ENCODE measurements at regions not wholly inside any gene's neighbourhood (a gene's known extent, or its start where the extent isn't known, plus 50 kb on each side); places are given as distances from the start of the nearest gene placed in this dataset.
"Not testable (repeated sequence)": the region's sequence is repeated elsewhere in the genome, so short reads cannot be mapped to it uniquely, and the experiment has no call there.

GRCh38 chr11:101216091-101216490, 86.5 kb upstream of the PGR start:
- H3K36me3 Mint-ChIP-seq (ENCODE audit: low read depth): peaks cover 14% of the 10 kb centered on the region
- H3K4me3 Mint-ChIP-seq; H3K4me1 ChIP-seq (ENCODE audit: insufficient read depth); H2AFZ ChIP-seq; H3K27me3 Mint-ChIP-seq (ENCODE audit: insufficient read depth, low read depth, poor library complexity); H3K79me2 ChIP-seq (replicated peaks; ENCODE audit: insufficient read depth); ATAC-seq; DNase-seq (ENCODE audit: low spot score); H3K4me1 Mint-ChIP-seq; H3K27me3 ChIP-seq (ENCODE audit: insufficient read depth); H3K36me3 ChIP-seq (ENCODE audit: insufficient read depth); H3K9me2 ChIP-seq (ENCODE audit: insufficient read depth); H3K4me3 ChIP-seq; H3K27ac Mint-ChIP-seq; H3K27ac ChIP-seq (ENCODE audit: low read depth); H3F3A ChIP-seq (replicated peaks; ENCODE audit: low read depth); H4K20me1 ChIP-seq (replicated peaks; ENCODE audit: insufficient read depth); H3K4me2 ChIP-seq: not testable (repeated sequence)
- peaks cover 34% of the 10 kb centered on the region for H3K9me3 Mint-ChIP-seq

GRCh38 chr11:101215069-101215468, 85.5 kb upstream of the PGR start:
- Histone ChIP-seq H3K9me2 (ENCODE audit: insufficient read depth) (0 out of 2 replicates have a peak, but pooled peaks cover under 1% of the 10 kb centered on the region), H3K27me3 (ENCODE audit: insufficient read depth) (no peaks in the 10 kb centered on the region), H3K4me1 (ENCODE audit: insufficient read depth) (no peaks in the 10 kb centered on the region), H3K4me3 (no peak overlapping the region), H3K79me2 (replicated peaks; ENCODE audit: insufficient read depth) (no peaks in the 10 kb centered on the region), H2AFZ (no peak overlapping the region), H3K4me2 (no peak overlapping the region), H3F3A (replicated peaks; ENCODE audit: low read depth) (no peaks in the 10 kb centered on the region), H4K20me1 (replicated peaks; ENCODE audit: insufficient read depth) (no peaks in the 10 kb centered on the region), H3K27ac (ENCODE audit: low read depth) (no peak overlapping the region), H3K36me3 (ENCODE audit: insufficient read depth) (peaks cover 4% of the 10 kb centered on the region; the same call in 1 of the 2 replicates)
- no peak for ATAC-seq
- Mint-ChIP-seq H3K27me3 (ENCODE audit: insufficient read depth, low read depth, poor library complexity) (no peaks in the 10 kb centered on the region), H3K4me1 (peaks cover 10% of the 10 kb centered on the region), H3K27ac (no peak overlapping the region), H3K9me3 (peaks cover 33% of the 10 kb centered on the region), H3K36me3 (ENCODE audit: low read depth) (peaks cover 22% of the 10 kb centered on the region), H3K4me3 (no peak overlapping the region)
- DNase-seq (ENCODE audit: low spot score): no peak
- TF ChIP-seq ZNF462 (CRISPR knock-in tag; IDR thresholded peaks at IDR 0.05): no peak
- no peak for TF ChIP-seq EZH2phosphoT487 (IDR thresholded peaks at IDR 0.05; ENCODE audit: unreplicated experiment)
- TF ChIP-seq ETS1 (IDR thresholded peaks at IDR 0.05): no peak
- TF ChIP-seq JUNB (IDR thresholded peaks at IDR 0.05; ENCODE audit: unreplicated experiment): no peak
- TF ChIP-seq CREB1 (CRISPR knock-in tag; IDR thresholded peaks at IDR 0.05; ENCODE audit: low read depth): no peak
- TF ChIP-seq POLR2AphosphoS5 (IDR thresholded peaks at IDR 0.05; ENCODE audit: low read depth): no peak
- TF ChIP-seq ZNF114 (CRISPR knock-in tag; IDR thresholded peaks at IDR 0.05): no peak
- TF ChIP-seq, protein P1, sequence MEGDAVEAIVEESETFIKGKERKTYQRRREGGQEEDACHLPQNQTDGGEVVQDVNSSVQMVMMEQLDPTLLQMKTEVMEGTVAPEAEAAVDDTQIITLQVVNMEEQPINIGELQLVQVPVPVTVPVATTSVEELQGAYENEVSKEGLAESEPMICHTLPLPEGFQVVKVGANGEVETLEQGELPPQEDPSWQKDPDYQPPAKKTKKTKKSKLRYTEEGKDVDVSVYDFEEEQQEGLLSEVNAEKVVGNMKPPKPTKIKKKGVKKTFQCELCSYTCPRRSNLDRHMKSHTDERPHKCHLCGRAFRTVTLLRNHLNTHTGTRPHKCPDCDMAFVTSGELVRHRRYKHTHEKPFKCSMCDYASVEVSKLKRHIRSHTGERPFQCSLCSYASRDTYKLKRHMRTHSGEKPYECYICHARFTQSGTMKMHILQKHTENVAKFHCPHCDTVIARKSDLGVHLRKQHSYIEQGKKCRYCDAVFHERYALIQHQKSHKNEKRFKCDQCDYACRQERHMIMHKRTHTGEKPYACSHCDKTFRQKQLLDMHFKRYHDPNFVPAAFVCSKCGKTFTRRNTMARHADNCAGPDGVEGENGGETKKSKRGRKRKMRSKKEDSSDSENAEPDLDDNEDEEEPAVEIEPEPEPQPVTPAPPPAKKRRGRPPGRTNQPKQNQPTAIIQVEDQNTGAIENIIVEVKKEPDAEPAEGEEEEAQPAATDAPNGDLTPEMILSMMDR (conservative IDR thresholded peaks at IDR 0.05; ENCODE audit: low read depth in 2 of 2): no peak
- TF ChIP-seq REST (IDR thresholded peaks at IDR 0.05; ENCODE audit: unreplicated experiment): no peak
- TF ChIP-seq ZNF331 (CRISPR knock-in tag; IDR thresholded peaks at IDR 0.05; ENCODE audit: low read depth): no peak

All from GM23338 (cell line).